ENCODE measurements at regions not wholly inside any gene's neighbourhood (a gene's known extent, or its start where the extent isn't known, plus 50 kb on each side); places are given as distances from the start of the nearest gene placed in this dataset.

DNA sequence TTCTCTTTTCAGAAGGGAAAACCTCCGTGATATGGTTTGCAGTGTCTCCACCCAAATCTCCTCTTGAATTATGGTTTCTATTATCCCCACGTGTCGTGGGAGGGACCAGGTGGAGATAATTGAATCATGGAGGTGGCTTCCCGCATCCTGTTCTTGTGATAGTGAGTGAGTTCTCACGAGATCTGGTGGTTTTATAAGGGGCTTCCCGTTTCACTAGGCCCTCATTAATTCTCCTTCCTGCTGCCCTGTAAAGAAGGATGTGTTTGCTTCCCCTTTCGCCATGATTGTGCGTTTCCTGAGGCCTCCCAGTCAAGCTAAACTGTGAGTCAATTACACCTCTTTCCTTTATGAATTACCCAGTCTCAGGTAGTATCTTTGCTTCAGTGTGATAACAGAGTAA, 692.7 kb upstream of the GRM7 start:
- DNase-seq (ENCODE audit: low spot score): no peak

GRCh38 chr3:6172871-6173642, 687.9 kb upstream of the GRM7 start:
- FAIRE-seq: no peak
- DNase-seq (ENCODE audit: low spot score): no peak

More for the DNA sequence above, 692.7 kb upstream of the GRM7 start:
- no peak for FAIRE-seq

GRCh38 chr3:6177417-6177816, 683.5 kb upstream of the GRM7 start:
- FAIRE-seq: no peak
- DNase-seq (ENCODE audit: low spot score): no peak

- DNase-seq (ENCODE audit: low spot score) (peak; percentile 6), FAIRE-seq (no peak)
These were observed 681.2 kb upstream of the GRM7 start for GRCh38 chr3:6179761-6180160.

DNA sequence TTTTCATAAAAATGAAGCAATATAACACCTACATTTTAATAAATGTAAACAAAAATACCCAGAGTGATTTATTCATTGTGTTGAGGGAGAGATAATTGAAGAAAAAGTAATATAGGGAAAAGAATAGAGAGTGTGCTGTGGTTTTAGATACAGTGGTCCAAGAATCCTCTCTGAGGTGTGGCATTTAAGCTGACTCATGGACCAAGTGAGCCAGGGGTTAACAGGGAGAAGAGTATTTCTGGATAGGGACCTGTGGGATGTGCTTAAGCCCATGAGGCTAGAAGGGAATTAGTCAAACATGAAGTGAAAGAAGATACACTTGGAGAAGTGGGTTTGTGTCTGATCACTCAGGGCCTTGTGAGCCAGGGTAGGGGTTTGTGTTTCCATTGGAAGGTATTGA, 680.7 kb upstream of the GRM7 start:
- DNase-seq (ENCODE audit: low spot score) (no peak), FAIRE-seq (no peak)

DNA sequence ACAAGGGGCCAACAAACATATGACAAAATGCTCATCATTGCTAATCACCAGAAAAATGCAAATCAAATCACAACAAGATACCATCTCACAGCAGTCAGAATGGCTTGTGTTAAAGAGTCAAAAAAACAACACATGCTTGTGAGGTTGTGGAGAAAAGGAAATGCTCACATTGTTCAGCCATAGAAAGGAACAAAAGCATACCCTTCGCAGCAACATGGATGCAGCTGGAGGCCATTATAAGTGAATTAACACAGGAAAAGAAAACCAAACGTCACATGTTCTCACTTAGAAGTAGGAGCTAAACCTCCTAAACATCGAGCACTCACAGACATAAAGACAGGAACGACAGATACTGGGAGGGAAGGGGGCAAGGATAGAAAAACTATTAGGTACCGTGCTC, 678.4 kb upstream of the GRM7 start:
- DNase-seq (ENCODE audit: low spot score) (no peak), FAIRE-seq (no peak)

DNA sequence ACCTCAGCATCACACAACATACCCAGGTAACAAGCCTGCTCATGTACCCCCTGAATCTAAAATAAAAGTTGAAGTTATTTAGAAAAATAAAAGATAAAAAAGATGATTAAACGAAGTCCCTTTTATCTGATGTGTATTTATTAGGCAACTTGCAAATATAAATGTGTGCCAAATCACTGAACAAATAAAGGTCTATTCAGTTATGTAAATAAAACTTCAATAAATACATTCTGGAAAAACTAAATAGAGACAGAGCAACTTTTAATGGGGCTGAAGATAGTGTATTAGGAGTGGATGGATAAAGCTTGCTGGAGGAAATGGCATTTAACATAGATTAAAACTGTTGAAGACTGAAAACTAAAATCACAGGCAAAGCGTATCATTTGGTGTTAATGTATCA, 678.0 kb upstream of the GRM7 start:
- FAIRE-seq: no peak
- DNase-seq (ENCODE audit: low spot score): no peak

- FAIRE-seq (no peak), DNase-seq (ENCODE audit: low spot score) (no peak)
These were observed 671.5 kb upstream of the GRM7 start for GRCh38 chr3:6189384-6189783.

DNA sequence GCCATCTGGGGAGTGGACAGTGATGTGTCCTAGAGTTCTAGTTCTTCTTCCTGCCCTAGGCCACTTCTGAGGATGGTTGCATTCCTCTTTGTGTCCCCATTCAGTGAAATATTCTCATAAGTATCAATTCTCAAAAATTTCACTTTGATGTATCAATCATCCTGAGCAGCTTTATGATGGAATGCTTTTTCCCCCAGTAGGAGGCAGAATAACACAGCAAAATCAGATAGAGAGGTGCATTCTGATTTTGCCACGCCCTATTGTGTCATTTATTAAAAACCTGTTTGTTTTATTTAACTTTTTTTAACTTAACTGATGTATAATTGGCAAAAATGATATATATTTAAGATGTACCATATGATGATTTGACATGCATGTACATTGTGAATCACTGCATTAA, 656.0 kb upstream of the GRM7 start:
- DNase-seq (ENCODE audit: low spot score): no peak
- no peak for FAIRE-seq

- DNase-seq (ENCODE audit: low spot score) (no peak), FAIRE-seq (no peak)
These were observed 644.5 kb upstream of the GRM7 start for GRCh38 chr3:6216135-6217026.

DNA sequence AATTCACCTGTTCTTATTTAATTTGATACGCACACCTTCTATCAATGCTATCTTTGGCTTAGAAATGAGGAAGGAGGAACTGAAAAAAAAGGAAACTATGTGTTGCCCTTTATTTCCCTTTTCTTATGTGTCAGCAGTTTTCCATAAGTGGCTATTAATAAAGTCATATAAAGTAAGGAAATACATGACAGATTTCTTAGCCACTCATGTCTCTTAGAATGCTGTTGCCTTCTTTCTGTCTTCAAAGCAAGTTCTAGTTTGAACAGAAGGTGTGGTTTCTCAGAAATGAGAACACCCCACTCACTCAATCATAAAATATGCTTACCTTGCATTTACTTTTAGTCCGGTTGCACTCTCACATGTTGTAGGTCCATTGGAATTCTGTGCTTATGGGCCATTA, 640.5 kb upstream of the GRM7 start:
- FAIRE-seq (no peak), DNase-seq (ENCODE audit: low spot score) (no peak)

GRCh38 chr3:6222069-6222468, 638.8 kb upstream of the GRM7 start:
- no peak for FAIRE-seq
- DNase-seq (ENCODE audit: low spot score): no peak

DNA sequence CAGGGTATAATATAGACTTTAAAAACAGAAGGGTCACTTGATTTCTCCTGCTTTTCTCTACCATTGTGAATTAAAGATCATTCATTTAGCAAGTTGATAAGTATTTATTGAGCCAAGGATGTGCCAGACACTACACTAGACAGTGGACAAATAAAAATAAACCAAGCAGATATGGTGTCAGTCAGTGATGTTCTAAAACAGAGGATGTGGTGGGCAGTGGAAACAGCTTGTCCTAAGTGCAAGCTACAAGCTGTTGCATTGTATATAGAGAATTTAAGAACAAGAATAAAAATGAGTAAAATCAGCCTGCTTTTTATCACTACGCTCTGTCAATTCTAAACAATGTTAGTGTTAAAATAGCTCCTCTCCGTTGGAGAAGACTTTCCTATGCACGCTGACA, 637.3 kb upstream of the GRM7 start:
- DNase-seq (ENCODE audit: low spot score): no peak
- no peak for FAIRE-seq

GRCh38 chr3:6228958-6229683, 631.8 kb upstream of the GRM7 start:
- no peak for FAIRE-seq
- DNase-seq (ENCODE audit: low spot score): no peak

DNA sequence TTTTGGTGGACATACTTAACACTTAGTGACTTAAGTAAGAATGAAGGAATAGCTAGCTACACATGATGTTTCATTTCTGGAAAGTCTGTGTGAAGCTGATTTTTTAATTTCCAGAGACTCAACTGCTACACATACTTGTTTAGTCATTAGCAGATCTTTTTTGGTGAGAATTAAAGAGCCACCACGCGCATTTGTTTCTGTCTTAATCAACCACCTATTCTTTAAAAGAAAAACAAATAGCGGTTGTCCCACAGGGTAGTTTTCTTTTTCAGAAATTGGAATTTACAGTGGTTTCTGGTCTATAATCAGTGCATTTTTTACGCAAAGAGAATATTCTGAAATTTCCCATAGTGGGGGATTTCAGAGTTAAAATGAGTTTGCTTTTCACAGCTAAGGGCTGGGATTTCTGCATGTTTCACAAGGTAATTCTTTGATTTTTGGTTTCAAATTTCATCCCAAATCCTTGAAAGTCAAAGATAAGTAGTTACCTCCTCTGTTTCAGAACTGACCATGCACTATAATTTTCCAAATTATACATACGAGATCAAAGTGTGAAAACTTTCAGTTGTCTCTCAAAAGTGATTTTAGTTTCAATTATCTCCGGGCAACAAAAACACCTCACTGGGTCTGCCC, 631.0 kb upstream of the GRM7 start:
- FAIRE-seq (no peak), DNase-seq (ENCODE audit: low spot score) (no peak)

DNA sequence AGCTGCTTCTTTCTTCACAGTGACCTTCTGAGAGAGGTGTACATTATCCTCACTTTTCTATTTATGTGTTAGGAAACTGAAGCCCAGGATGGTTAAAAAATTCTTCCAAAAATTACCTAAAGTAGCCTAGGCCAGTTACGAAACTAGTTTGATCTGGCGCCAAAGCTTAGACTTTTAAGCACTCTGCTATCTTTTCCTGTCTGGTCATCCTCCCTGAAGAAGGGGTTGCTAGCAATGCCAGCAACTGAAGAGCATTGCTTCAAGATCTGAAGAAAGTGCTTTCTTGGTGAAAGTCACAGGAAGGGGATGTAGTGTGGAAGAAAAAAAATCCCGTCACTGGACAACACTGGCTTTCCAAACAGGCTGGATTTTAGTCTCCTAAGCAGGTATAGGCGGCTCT, 618.8 kb upstream of the GRM7 start:
- no peak for DNase-seq (ENCODE audit: low spot score)
- FAIRE-seq: no peak

GRCh38 chr3:6248528-6248927, 612.4 kb upstream of the GRM7 start:
- no peak for DNase-seq (ENCODE audit: low spot score)
- no peak for FAIRE-seq

DNA sequence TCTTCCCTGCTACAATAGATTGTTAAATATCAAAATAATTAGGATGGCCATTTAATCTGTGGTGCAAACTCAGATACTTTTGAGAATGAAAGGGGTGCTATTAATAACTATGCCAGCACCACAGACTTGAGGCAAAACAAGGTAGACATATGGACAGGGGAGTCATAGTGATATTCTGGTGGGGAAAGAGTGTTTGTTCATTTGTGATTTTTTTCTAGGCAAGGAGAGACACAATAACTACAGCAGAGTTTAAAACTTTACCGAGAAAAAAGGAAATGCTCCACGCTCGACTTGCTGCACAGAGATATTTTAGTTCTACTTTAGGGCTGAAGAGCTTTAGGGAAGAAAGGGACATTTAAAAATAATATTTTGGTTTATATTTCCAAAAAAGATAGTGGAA, 611.2 kb upstream of the GRM7 start:
- FAIRE-seq: no peak
- no peak for DNase-seq (ENCODE audit: low spot score)

GRCh38 chr3:6250167-6250566, 610.7 kb upstream of the GRM7 start:
- DNase-seq (ENCODE audit: low spot score) (no peak), FAIRE-seq (no peak)

GRCh38 chr3:6251612-6252400, 609.1 kb upstream of the GRM7 start:
- DNase-seq (ENCODE audit: low spot score): no peak
- FAIRE-seq: no peak

DNA sequence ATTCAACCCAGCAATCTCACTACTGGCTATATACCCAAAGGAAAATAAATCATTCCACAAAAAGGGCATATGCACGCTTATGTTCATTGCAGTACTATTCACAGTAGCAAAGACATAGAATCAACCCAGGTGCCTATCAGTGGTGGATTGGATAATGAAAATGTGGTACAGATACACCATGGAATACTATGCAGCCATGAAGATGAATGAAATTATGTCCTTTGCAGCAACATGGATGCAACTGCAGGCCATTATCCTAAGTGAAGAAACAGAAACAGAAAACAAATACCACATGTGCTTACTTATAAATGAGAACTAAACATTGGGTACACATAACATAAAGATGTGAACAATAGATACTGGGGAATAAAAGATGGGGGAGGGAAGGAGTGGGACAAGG, 606.4 kb upstream of the GRM7 start:
- FAIRE-seq (no peak), DNase-seq (ENCODE audit: low spot score) (no peak)
